Liver (tissue), 8 donors: ENCODE measurements at regions not wholly inside any gene's neighbourhood (a gene's known extent, or its start where the extent isn't known, plus 50 kb on each side); places are given as distances from the start of the nearest gene placed in this dataset.

Experiments used
- DNase-seq: peaks from one replicate; pipeline ENCODE4 v3.0.0-alpha.2; 2017; ENCODE audit warnings: low spot score
- H3K27ac ChIP-seq, 2 donors: one replicate each; pipeline ENCODE4 v1.7.0; 2013; ENCODE audit warnings: inconsistent platforms in 2 of 2, low read length in 2 of 2, control low read depth in 1 of 2, low read depth in 1 of 2, mild to moderate bottlenecking in 1 of 2
- H3K27me3 ChIP-seq, 4 donors: one replicate each; pipeline versions ENCODE4 v1.6.1 to v1.7.0; 2013; ENCODE audit warnings: low read length in 3 of 4, inconsistent platforms in 1 of 4, mild to moderate bottlenecking in 1 of 4, moderate library complexity in 1 of 4; ENCODE audit not compliant: control insufficient read depth in 4 of 4, insufficient read depth in 4 of 4
- H3K36me3 ChIP-seq, 4 donors: one replicate each; pipeline versions ENCODE4 v1.6.1 to v1.7.0; 2013; ENCODE audit warnings: low read length in 3 of 4, mild to moderate bottlenecking in 3 of 4, low read depth in 1 of 4, moderate library complexity in 1 of 4; ENCODE audit not compliant: control insufficient read depth in 4 of 4, insufficient read depth in 3 of 4
- H3K4me1 ChIP-seq, 4 donors: one replicate each; pipeline versions ENCODE4 v1.6.1 to v1.7.0; 2013; ENCODE audit warnings: low read length in 3 of 4, mild to moderate bottlenecking in 3 of 4, moderate library complexity in 1 of 4; ENCODE audit not compliant: control insufficient read depth in 4 of 4, insufficient read depth in 4 of 4
- H3K4me3 ChIP-seq, 3 donors: one replicate each; pipeline versions ENCODE4 v1.6.1 to v1.7.0; 2013; ENCODE audit warnings: low read length in 3 of 3, control low read depth in 1 of 3, low read depth in 1 of 3, mild to moderate bottlenecking in 1 of 3
- H3K9ac ChIP-seq, 2 donors: one replicate each; pipeline ENCODE4 v1.7.0; 2013; ENCODE audit warnings: low read length in 2 of 2, mild to moderate bottlenecking in 2 of 2, moderate library complexity in 2 of 2, control low read depth in 1 of 2, low read depth in 1 of 2
- H3K9me3 ChIP-seq, 4 donors: one replicate each; pipeline versions ENCODE4 v1.6.1 to v1.7.0; 2013; ENCODE audit warnings: low read length in 3 of 4; ENCODE audit not compliant: control insufficient read depth in 4 of 4
- ATF3 ChIP-seq: IDR thresholded peaks from 2 replicates; pipeline ENCODE4 v1.6.1; 2016; ENCODE audit warnings: antibody characterized with exemption
- CTCF ChIP-seq: fragments of 150-350 bp; IDR thresholded peaks from 2 replicates; pipeline ENCODE4 v1.5.1; 2017; ENCODE audit warnings: improper control_type of control experiment, low read depth, low read length; ENCODE audit not compliant: missing input control
- FOXA1 ChIP-seq: IDR thresholded peaks from 2 replicates; pipeline ENCODE4 v1.6.1; 2016; ENCODE audit warnings: antibody characterized with exemption
- FOXA2 ChIP-seq: IDR thresholded peaks from 2 replicates; pipeline ENCODE4 v1.6.1; 2016; ENCODE audit warnings: antibody characterized with exemption
- HNF4G ChIP-seq: IDR thresholded peaks from 2 replicates; pipeline ENCODE4 v1.6.1; 2016; ENCODE audit warnings: antibody characterized with exemption
- JUND ChIP-seq, 2 donors: IDR thresholded peaks; 2 replicates each; pipeline ENCODE4 v1.6.1; 2016; ENCODE audit warnings: antibody characterized with exemption in 2 of 2
- MAX ChIP-seq: IDR thresholded peaks from 2 replicates; pipeline ENCODE4 v1.6.1; 2016; ENCODE audit warnings: antibody characterized with exemption
- NR2F2 ChIP-seq: IDR thresholded peaks from 2 replicates; pipeline ENCODE4 v1.6.1; 2016; ENCODE audit warnings: antibody characterized with exemption
- RAD21 ChIP-seq, 2 donors: IDR thresholded peaks; 2 replicates each; pipeline ENCODE4 v1.6.1; 2016; ENCODE audit warnings: antibody characterized with exemption in 2 of 2, mild to moderate bottlenecking in 2 of 2
- REST ChIP-seq: IDR thresholded peaks from 2 replicates; pipeline ENCODE4 v1.6.1; 2016; ENCODE audit warnings: antibody characterized with exemption, mild to moderate bottlenecking
- RXRA ChIP-seq, 2 donors: IDR thresholded peaks; 2 replicates each; pipeline ENCODE4 v1.6.1; 2017 to 2018; ENCODE audit warnings: antibody characterized with exemption in 2 of 2, mild to moderate bottlenecking in 1 of 2
- SP1 ChIP-seq: IDR thresholded peaks from 2 replicates; pipeline ENCODE4 v1.6.1; 2018; ENCODE audit warnings: antibody characterized with exemption, mild to moderate bottlenecking
- TAF1 ChIP-seq: conservative IDR thresholded peaks from 2 replicates; pipeline ENCODE4 v1.6.1; 2016; ENCODE audit warnings: antibody characterized with exemption, mild to moderate bottlenecking
- YY1 ChIP-seq: IDR thresholded peaks from 2 replicates; pipeline ENCODE4 v1.6.1; 2016; ENCODE audit warnings: antibody characterized with exemption, mild to moderate bottlenecking
- WGBS: extraction: QIAGEN DNeasy Blood & Tissue Kit; methylation state at CpG from one replicate; pipeline ENCODE4 v1.1.7; 2013; 5-methylcytosine and 5-hydroxymethylcytosine counted together
- donor health status: healthy.
- donor health status: healthy.
- donor health status: healthy.
- donor health status: healthy.
- donor health status: healthy.

GRCh38 chr2:191578031-191578430 is 99.9 kb upstream of the NABP1 start:
- Histone ChIP-seq H3K9me3 (no peaks in the 10 kb centered on the region), H3K4me3 (no peak overlapping the region), H3K27ac (no peak overlapping the region), H3K27me3 (peaks cover 0 to 2% (median 0%) of the 10 kb centered on the region in 4 donors), H3K4me1 (no peaks in the 10 kb centered on the region), H3K9ac (no peak overlapping the region), H3K36me3 (no peaks in the 10 kb centered on the region)
- no peak for DNase-seq
- 90% methylated on average over 3 of the region's 3 CpGs for WGBS
- no peak for TF ChIP-seq ATF3
- no peak for TF ChIP-seq MAX
- no peak for TF ChIP-seq TAF1
- TF ChIP-seq NR2F2 = no peak
- TF ChIP-seq YY1 = no peak
- TF ChIP-seq FOXA2 = no peak
- TF ChIP-seq RXRA (IDR thresholded peaks at IDR 0.05) = no peak
- no peak for TF ChIP-seq CTCF

GRCh38 chr2:191580581-191580980 is 97.4 kb upstream of the NABP1 start:
- DNase-seq = no peak
- WGBS = 86% methylated on average over 4 of the region's 4 CpGs
- no peaks in the 10 kb centered on the region for H3K36me3 ChIP-seq

More at GRCh38 chr2:191580581-191580980, 97.4 kb upstream of the NABP1 start:
- Histone ChIP-seq H3K9me3 (no peaks in the 10 kb centered on the region), H3K27me3 (peaks cover 0 to 2% (median 0%) of the 10 kb centered on the region in 4 donors), H3K27ac (no peak overlapping the region), H3K4me1 (no peaks in the 10 kb centered on the region), H3K9ac (no peak overlapping the region), H3K4me3 (no peak overlapping the region)
- TF ChIP-seq ATF3 = no peak
- TF ChIP-seq JUND (IDR thresholded peaks at IDR 0.05) = no peak
- no peak for TF ChIP-seq YY1
- TF ChIP-seq RAD21 (IDR thresholded peaks at IDR 0.05) = no peak
- TF ChIP-seq FOXA2 = no peak
- TF ChIP-seq FOXA1 = no peak
- TF ChIP-seq REST = no peak
- no peak for TF ChIP-seq TAF1
- TF ChIP-seq NR2F2 = no peak
- no peak for TF ChIP-seq SP1
- no peak for TF ChIP-seq RXRA (IDR thresholded peaks at IDR 0.05)
- TF ChIP-seq CTCF = no peak
- TF ChIP-seq HNF4G = no peak
